ENCODE measurements at regions not wholly inside any gene's neighbourhood (a gene's known extent, or its start where the extent isn't known, plus 50 kb on each side); places are given as distances from the start of the nearest gene placed in this dataset.

- H3K4me3 ChIP-seq (ENCODE audit: low read depth, low read length): no peak overlapping the region
- no peaks in the 10 kb centered on the region for H3K27me3 ChIP-seq (ENCODE audit: control insufficient read depth, insufficient read depth, low read length)
- H3K9ac ChIP-seq (ENCODE audit: low read depth, low read length): no peak overlapping the region
- no peaks in the 10 kb centered on the region for H3K36me3 ChIP-seq (ENCODE audit: control insufficient read depth, insufficient read depth, low read length)
- H3K9me3 ChIP-seq (ENCODE audit: control insufficient read depth, insufficient read depth, low read length): no peaks in the 10 kb centered on the region
- no peaks in the 10 kb centered on the region for H3K4me1 ChIP-seq (ENCODE audit: control insufficient read depth, insufficient read depth, low read length)
- no peak overlapping the region for H3K27ac ChIP-seq (ENCODE audit: low read depth, low read length)
Measured at GRCh38 chr10:131620314-131620713, 280.5 kb upstream of the PPP2R2D start.

- no peaks in the 10 kb centered on the region for H3K4me1 ChIP-seq (ENCODE audit: control insufficient read depth, insufficient read depth, low read length)
Measured at GRCh38 chr10:131620904-131621303, 279.9 kb upstream of the PPP2R2D start.

GRCh38 chr10:131621784-131622624 lies 278.8 kb upstream of the PPP2R2D start:
- Histone ChIP-seq H3K9me3 (ENCODE audit: control insufficient read depth, insufficient read depth, low read length) (no peaks in the 10 kb centered on the region), H3K4me3 (ENCODE audit: low read depth, low read length) (no peak overlapping the region), H3K9ac (ENCODE audit: low read depth, low read length) (no peak overlapping the region), H3K27ac (ENCODE audit: low read depth, low read length) (no peak overlapping the region), H3K27me3 (ENCODE audit: control insufficient read depth, insufficient read depth, low read length) (no peaks in the 10 kb centered on the region), H3K4me1 (ENCODE audit: control insufficient read depth, insufficient read depth, low read length) (no peaks in the 10 kb centered on the region), H3K36me3 (ENCODE audit: control insufficient read depth, insufficient read depth, low read length) (no peaks in the 10 kb centered on the region)

More at GRCh38 chr10:131620904-131621303, 279.9 kb upstream of the PPP2R2D start:
- Histone ChIP-seq H3K9ac (ENCODE audit: low read depth, low read length) (no peak overlapping the region), H3K36me3 (ENCODE audit: control insufficient read depth, insufficient read depth, low read length) (no peaks in the 10 kb centered on the region), H3K4me3 (ENCODE audit: low read depth, low read length) (no peak overlapping the region), H3K27me3 (ENCODE audit: control insufficient read depth, insufficient read depth, low read length) (no peaks in the 10 kb centered on the region), H3K27ac (ENCODE audit: low read depth, low read length) (no peak overlapping the region), H3K9me3 (ENCODE audit: control insufficient read depth, insufficient read depth, low read length) (no peaks in the 10 kb centered on the region)

- no peaks in the 10 kb centered on the region for H3K9me3 ChIP-seq (ENCODE audit: control insufficient read depth, insufficient read depth, low read length)
- H3K9ac ChIP-seq (ENCODE audit: low read depth, low read length): no peak overlapping the region
Measured at GRCh38 chr10:131625041-131625440, 275.8 kb upstream of the PPP2R2D start.

GRCh38 chr10:131626274-131626673 lies 274.5 kb upstream of the PPP2R2D start:
- Histone ChIP-seq H3K27ac (ENCODE audit: low read depth, low read length) (no peak overlapping the region), H3K4me1 (ENCODE audit: control insufficient read depth, insufficient read depth, low read length) (no peaks in the 10 kb centered on the region), H3K4me3 (ENCODE audit: low read depth, low read length) (no peak overlapping the region), H3K9me3 (ENCODE audit: control insufficient read depth, insufficient read depth, low read length) (no peaks in the 10 kb centered on the region), H3K36me3 (ENCODE audit: control insufficient read depth, insufficient read depth, low read length) (no peaks in the 10 kb centered on the region), H3K9ac (ENCODE audit: low read depth, low read length) (no peak overlapping the region), H3K27me3 (ENCODE audit: control insufficient read depth, insufficient read depth, low read length) (no peaks in the 10 kb centered on the region)

More at GRCh38 chr10:131625041-131625440, 275.8 kb upstream of the PPP2R2D start:
- H3K4me3 ChIP-seq (ENCODE audit: low read depth, low read length): no peak overlapping the region
- no peaks in the 10 kb centered on the region for H3K36me3 ChIP-seq (ENCODE audit: control insufficient read depth, insufficient read depth, low read length)
- no peak overlapping the region for H3K27ac ChIP-seq (ENCODE audit: low read depth, low read length)
- H3K27me3 ChIP-seq (ENCODE audit: control insufficient read depth, insufficient read depth, low read length): no peaks in the 10 kb centered on the region
- H3K4me1 ChIP-seq (ENCODE audit: control insufficient read depth, insufficient read depth, low read length): no peaks in the 10 kb centered on the region

- no peak overlapping the region for H3K27ac ChIP-seq (ENCODE audit: low read depth, low read length)
- no peak overlapping the region for H3K4me3 ChIP-seq (ENCODE audit: low read depth, low read length)
- H3K36me3 ChIP-seq (ENCODE audit: control insufficient read depth, insufficient read depth, low read length): no peaks in the 10 kb centered on the region
- no peak overlapping the region for H3K9ac ChIP-seq (ENCODE audit: low read depth, low read length)
- no peaks in the 10 kb centered on the region for H3K27me3 ChIP-seq (ENCODE audit: control insufficient read depth, insufficient read depth, low read length)
- no peaks in the 10 kb centered on the region for H3K9me3 ChIP-seq (ENCODE audit: control insufficient read depth, insufficient read depth, low read length)
- H3K4me1 ChIP-seq (ENCODE audit: control insufficient read depth, insufficient read depth, low read length): no peaks in the 10 kb centered on the region
Measured at GRCh38 chr10:131629026-131629770, 271.6 kb upstream of the PPP2R2D start.

- Histone ChIP-seq H3K4me1 (ENCODE audit: control insufficient read depth, insufficient read depth, low read length) (no peaks in the 10 kb centered on the region), H3K27ac (ENCODE audit: low read depth, low read length) (no peak overlapping the region), H3K36me3 (ENCODE audit: control insufficient read depth, insufficient read depth, low read length) (no peaks in the 10 kb centered on the region), H3K4me3 (ENCODE audit: low read depth, low read length) (no peak overlapping the region), H3K9ac (ENCODE audit: low read depth, low read length) (no peak overlapping the region), H3K9me3 (ENCODE audit: control insufficient read depth, insufficient read depth, low read length) (no peaks in the 10 kb centered on the region), H3K27me3 (ENCODE audit: control insufficient read depth, insufficient read depth, low read length) (no peaks in the 10 kb centered on the region)
Measured at GRCh38 chr10:131630772-131631258, 270.0 kb upstream of the PPP2R2D start.

GRCh38 chr10:131631619-131632018 lies 269.2 kb upstream of the PPP2R2D start:
- Histone ChIP-seq H3K27me3 (ENCODE audit: control insufficient read depth, insufficient read depth, low read length) (no peaks in the 10 kb centered on the region), H3K4me3 (ENCODE audit: low read depth, low read length) (no peak overlapping the region), H3K9me3 (ENCODE audit: control insufficient read depth, insufficient read depth, low read length) (no peaks in the 10 kb centered on the region), H3K4me1 (ENCODE audit: control insufficient read depth, insufficient read depth, low read length) (no peaks in the 10 kb centered on the region), H3K36me3 (ENCODE audit: control insufficient read depth, insufficient read depth, low read length) (no peaks in the 10 kb centered on the region), H3K9ac (ENCODE audit: low read depth, low read length) (no peak overlapping the region), H3K27ac (ENCODE audit: low read depth, low read length) (no peak overlapping the region)

GRCh38 chr10:131635564-131636015 lies 265.2 kb upstream of the PPP2R2D start:
- Histone ChIP-seq H3K4me3 (ENCODE audit: low read depth, low read length) (no peak overlapping the region), H3K27ac (ENCODE audit: low read depth, low read length) (no peak overlapping the region), H3K4me1 (ENCODE audit: control insufficient read depth, insufficient read depth, low read length) (no peaks in the 10 kb centered on the region), H3K36me3 (ENCODE audit: control insufficient read depth, insufficient read depth, low read length) (no peaks in the 10 kb centered on the region), H3K9ac (ENCODE audit: low read depth, low read length) (no peak overlapping the region), H3K9me3 (ENCODE audit: control insufficient read depth, insufficient read depth, low read length) (no peaks in the 10 kb centered on the region), H3K27me3 (ENCODE audit: control insufficient read depth, insufficient read depth, low read length) (no peaks in the 10 kb centered on the region)

- Histone ChIP-seq H3K36me3 (ENCODE audit: control insufficient read depth, insufficient read depth, low read length) (no peaks in the 10 kb centered on the region), H3K4me3 (ENCODE audit: low read depth, low read length) (no peak overlapping the region), H3K9ac (ENCODE audit: low read depth, low read length) (no peak overlapping the region), H3K9me3 (ENCODE audit: control insufficient read depth, insufficient read depth, low read length) (no peaks in the 10 kb centered on the region), H3K4me1 (ENCODE audit: control insufficient read depth, insufficient read depth, low read length) (peaks cover 4% of the 10 kb centered on the region; the same call in 1 of the 2 replicates), H3K27me3 (ENCODE audit: control insufficient read depth, insufficient read depth, low read length) (no peaks in the 10 kb centered on the region), H3K27ac (ENCODE audit: low read depth, low read length) (no peak overlapping the region)
Measured at GRCh38 chr10:131636116-131636515, 264.7 kb upstream of the PPP2R2D start.
